ENCODE measurements at regions not wholly inside any gene's neighbourhood (a gene's known extent, or its start where the extent isn't known, plus 50 kb on each side); places are given as distances from the start of the nearest gene placed in this dataset.
"Not testable (repeated sequence)": the region's sequence is repeated elsewhere in the genome, so short reads cannot be mapped to it uniquely, and the experiment has no call there.

DNA sequence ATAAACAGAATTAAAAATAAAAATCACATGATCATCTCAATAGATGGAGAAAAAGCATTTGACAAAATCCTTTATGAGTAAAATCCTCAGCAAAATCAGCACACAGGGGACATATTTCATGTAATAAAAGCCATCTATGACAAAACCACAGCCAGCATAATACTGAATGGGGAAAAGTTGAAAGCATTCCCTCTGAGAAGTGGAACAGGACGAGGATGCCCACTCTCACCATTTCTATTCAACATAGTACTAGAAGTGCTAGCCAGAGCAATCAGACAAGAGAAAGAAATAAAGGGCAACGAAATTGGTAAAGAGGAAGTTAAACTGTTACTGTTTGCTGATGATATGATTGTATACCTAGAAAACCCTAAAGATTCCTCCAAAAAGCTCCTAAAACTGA is 80.5 kb downstream of the TMEM212 start:
- not testable (repeated sequence) for TF ChIP-seq ZNF274 (IDR thresholded peaks at IDR 0.05; ENCODE audit: low read depth, low read length); SUZ12 (IDR thresholded peaks at IDR 0.05; ENCODE audit: extremely low read depth, insufficient read depth, insufficient read length)

All from NT2/D1 (cell line).